AG04450 (cell line): ENCODE measurements at regions not wholly inside any gene's neighbourhood (a gene's known extent, or its start where the extent isn't known, plus 50 kb on each side); places are given as distances from the start of the nearest gene placed in this dataset.

Source experiments
- CTCF ChIA-PET: fragments of 300-600, 350-600 bp; formaldehyde crosslinking; extraction: SDS; loops from one replicate; lab custom pipeline; 2022; ENCODE audit warnings: antibody characterized with exemption, inconsistent platforms; lab: Charles Lee
- POLR2A ChIA-PET: fragments of 350-600 bp; formaldehyde crosslinking; extraction: SDS; loops from one replicate; lab custom pipeline; 2021; ENCODE audit warnings: antibody characterized with exemption, inconsistent platforms; lab: Yijun Ruan, JAX
- DNase-seq: peaks from one replicate; pipeline ENCODE4 v3.0.0-alpha.2; 2011; ENCODE audit warnings: low read depth, low spot score
- H3K27ac ChIP-seq: one replicate; pipeline ENCODE4 v1.5.1; 2012; ENCODE audit warnings: low read depth, low read length, control low read depth
- H3K27me3 ChIP-seq: one replicate; pipeline ENCODE4 v1.6.0; 2012; ENCODE audit warnings: low read length; ENCODE audit not compliant: control insufficient read depth, insufficient read depth
- H3K4me3 ChIP-seq: 2 replicates; pipeline ENCODE4 v1.5.1; 2011; ENCODE audit warnings: mild to moderate bottlenecking, low read depth, low read length, control low read depth
- H3K9me3 ChIP-seq: 2 replicates; pipeline ENCODE4 v1.5.1; 2012; ENCODE audit warnings: low read length; ENCODE audit not compliant: control insufficient read depth, insufficient read depth
- CTCF ChIP-seq: IDR thresholded peaks from 2 replicates; pipeline ENCODE4 v1.5.1; 2011; ENCODE audit warnings: low read depth, low read length, control low read depth, inconsistent platforms

- CTCF ChIA-PET = no interaction called here
- DNase-seq = no peak
- TF ChIP-seq CTCF = no peak
These were observed 100.1 kb downstream of the VAPA start for GRCh38 chr18:10013621-10014543.

GRCh38 chr18:10015288-10015701 is 101.5 kb downstream of the VAPA start:
- Histone ChIP-seq H3K27me3 (peaks cover 3% of the 10 kb centered on the region), H3K9me3 (no peaks in the 10 kb centered on the region), H3K4me3 (no peak overlapping the region), H3K27ac (peak overlapping the region; percentile 31)
- TF ChIP-seq CTCF = no peak
- POLR2A ChIA-PET = no interaction called here
- DNase-seq = no peak
- CTCF ChIA-PET = interaction anchor here (0.6 to 2.0 kb wide), 2 partner anchors 371 to 503 kb away, joined by 6 to 7 read pairs; no protein-coding TSS in a partner anchor

More at GRCh38 chr18:10013621-10014543, 100.1 kb downstream of the VAPA start:
- peaks cover 6% of the 10 kb centered on the region; the same call in 1 of the 2 replicates for H3K9me3 ChIP-seq
- POLR2A ChIA-PET = no interaction called here
- H3K27ac ChIP-seq = no peak overlapping the region
- H3K27me3 ChIP-seq = peaks cover 3% of the 10 kb centered on the region
- no peak overlapping the region for H3K4me3 ChIP-seq

- Histone ChIP-seq H3K27ac (peak overlapping the region; percentile 87), H3K27me3 (peaks cover 3% of the 10 kb centered on the region), H3K9me3 (no peaks in the 10 kb centered on the region), H3K4me3 (no peak overlapping the region)
- peak; percentile 64 for TF ChIP-seq CTCF
- POLR2A ChIA-PET = interaction anchor here (0.5 to 2.4 kb wide), 4 partner anchors 25 to 50 kb away, joined by 3 to 8 read pairs (median 6); no protein-coding TSS in a partner anchor
- DNase-seq = peak; percentile 76
- CTCF ChIA-PET = interaction anchor here (0.6 to 2.0 kb wide), 7 partner anchors 23 to 503 kb away, joined by 3 to 7 read pairs (median 5); no protein-coding TSS in a partner anchor
These were observed 102.4 kb downstream of the VAPA start for GRCh38 chr18:10015941-10016819.

GRCh38 chr18:10017043-10017442 is 103.2 kb downstream of the VAPA start:
- H3K4me3 ChIP-seq = no peak overlapping the region
- no peak overlapping the region for H3K27ac ChIP-seq
- ChIA-PET CTCF (interaction anchor here (1.1 to 2.0 kb wide), 6 partner anchors 24 to 502 kb away, joined by 3 to 7 read pairs (median 4); no protein-coding TSS in a partner anchor), POLR2A (interaction anchor here (0.9 to 2.4 kb wide), 3 partner anchors 24 to 41 kb away, joined by 3 to 8 read pairs (median 4); no protein-coding TSS in a partner anchor)
- H3K27me3 ChIP-seq = peaks cover 1% of the 10 kb centered on the region
- H3K9me3 ChIP-seq = no peaks in the 10 kb centered on the region
- TF ChIP-seq CTCF = no peak
- DNase-seq = no peak
